Epidermal melanocyte (primary cell): ENCODE measurements at regions not wholly inside any gene's neighbourhood (a gene's known extent, or its start where the extent isn't known, plus 50 kb on each side); places are given as distances from the start of the nearest gene placed in this dataset.

Experiments used
- DNase-seq: peaks from one replicate; pipeline ENCODE4 v3.0.0; 2011; ENCODE audit warnings: low spot score; ENCODE audit not compliant: insufficient read length

DNA sequence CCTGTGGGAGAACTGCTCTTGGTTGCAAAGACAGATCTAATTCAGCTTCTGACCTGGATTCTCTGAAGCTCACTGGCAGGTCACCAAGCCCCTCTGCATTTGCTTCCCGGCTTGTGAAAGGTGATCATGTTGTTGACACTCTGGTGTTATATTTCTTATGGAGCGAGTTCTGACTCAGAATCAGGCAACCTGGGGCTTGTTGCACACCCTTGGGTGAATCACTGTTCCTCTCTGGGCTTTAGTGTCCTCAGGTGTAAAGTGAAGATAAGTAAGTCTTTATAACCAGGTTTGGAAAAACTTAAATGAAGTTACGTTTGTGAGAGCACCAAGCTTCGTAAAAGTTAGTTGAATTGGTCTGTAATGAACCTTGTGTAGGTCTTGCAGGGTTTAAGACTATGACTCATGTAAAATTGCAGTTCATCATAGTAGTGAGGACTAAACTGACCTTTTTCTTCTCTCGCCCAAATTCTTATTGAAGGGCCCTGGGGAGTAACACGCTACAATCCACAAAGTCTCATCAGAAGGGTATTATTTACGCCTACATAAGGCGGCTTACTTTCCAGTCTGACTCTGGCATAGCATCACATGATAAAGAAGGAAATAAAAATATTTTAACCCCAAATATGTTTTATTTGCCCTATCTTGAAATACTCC, 218.6 kb downstream of the TMEM38B start:
- no peak for DNase-seq

- DNase-seq = no peak
These were observed 226.9 kb downstream of the TMEM38B start for GRCh38 chr9:105921057-105921726.

DNA sequence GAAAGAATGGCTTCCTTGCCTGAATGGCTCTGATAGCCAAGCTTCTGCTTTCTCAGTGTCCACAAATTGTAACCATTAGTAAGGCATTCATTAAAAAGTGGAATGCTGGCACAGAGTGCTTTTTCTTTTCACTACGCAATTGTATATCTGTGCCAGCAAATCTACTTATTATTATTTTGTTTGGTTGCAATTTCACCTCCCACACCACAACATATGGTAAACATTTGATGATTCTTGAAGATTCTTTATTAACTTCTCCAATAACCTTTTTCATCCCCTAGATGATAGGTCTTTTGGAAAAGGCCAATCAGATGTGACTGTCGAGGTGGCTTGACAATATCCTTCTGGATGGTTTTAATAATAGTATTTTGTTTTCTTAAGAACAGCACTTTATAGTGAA, 234.1 kb downstream of the TMEM38B start:
- DNase-seq = no peak

GRCh38 chr9:105930011-105930627, 235.8 kb downstream of the TMEM38B start:
- DNase-seq = no peak

DNA sequence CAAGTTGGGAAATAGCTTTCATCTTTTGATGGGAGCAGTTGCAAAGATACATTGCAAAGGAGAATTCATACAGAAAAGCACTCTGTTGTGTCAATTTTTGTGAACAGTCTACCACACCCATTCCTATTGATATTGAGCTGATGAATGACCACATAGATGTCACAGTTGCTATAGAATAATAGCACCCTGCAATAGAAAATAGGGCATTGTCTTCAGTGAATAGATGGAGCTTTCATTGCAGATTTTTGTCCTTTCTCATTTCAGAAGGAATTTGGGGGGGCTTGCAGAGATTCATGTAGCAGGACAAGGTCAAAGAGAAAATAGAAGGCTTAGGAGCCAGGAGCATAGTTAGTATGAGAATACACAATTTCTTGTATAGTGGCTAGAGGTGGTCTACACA, 237.9 kb downstream of the TMEM38B start:
- no peak for DNase-seq

- no peak for DNase-seq
These were observed 256.1 kb downstream of the TMEM38B start for GRCh38 chr9:105950448-105950847.

DNA sequence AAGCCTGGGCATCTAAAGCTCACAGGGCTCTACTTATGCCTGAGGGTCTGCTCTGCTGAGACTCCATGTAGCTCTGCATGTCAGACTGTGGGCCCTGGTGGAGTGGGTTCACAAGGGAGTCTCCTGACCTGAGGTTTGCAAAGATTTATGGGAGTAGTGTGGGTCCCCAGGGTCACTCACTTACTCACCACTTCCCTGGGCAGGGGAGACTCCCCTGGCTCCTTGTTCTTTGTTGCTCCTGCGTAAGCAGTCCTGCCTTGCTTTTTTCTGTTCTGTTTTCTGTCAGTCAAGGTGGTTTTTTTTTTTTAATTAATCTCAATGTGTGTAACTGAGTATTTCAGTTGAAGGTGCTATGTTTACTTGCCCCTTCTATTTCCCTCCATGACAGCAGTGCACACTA, 256.6 kb downstream of the TMEM38B start:
- DNase-seq = no peak

DNA sequence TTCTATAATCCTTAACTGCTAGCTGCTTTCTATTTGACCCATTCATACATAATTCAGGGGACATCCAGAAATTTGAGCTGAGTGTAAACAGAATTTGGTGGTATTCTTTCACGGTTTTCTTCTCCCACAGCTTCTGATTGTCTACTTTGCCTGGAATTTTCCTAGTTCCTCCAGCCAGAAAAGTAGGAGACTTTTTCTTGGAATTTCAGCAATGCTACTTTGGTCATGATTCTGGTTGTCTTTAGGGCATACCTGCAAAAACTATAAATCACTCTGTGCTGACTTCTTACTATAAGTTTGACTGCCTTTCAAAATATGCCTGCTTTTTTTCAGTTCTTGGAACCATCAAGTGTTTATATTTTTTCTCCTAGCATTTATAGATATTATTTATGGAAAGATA, 260.2 kb downstream of the TMEM38B start:
- no peak for DNase-seq

DNA sequence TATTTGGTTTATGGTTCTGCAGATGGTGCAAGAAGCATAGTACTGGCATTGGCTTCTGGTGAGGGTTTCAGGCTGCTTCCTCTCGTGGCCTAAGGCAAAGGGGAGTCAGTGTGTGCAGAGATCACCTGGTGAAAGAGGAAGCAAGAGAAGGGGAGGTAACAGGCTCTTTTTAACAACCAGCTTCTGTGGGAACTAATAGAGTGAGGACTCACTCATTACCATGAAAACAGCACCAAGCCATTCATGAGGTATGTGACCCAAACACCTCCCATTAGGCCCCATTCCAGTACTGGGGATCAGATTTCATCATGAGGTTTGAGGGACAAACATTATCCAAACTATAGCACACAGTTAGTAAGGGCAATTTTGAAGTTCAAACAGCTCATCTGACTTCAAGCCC, 263.5 kb downstream of the TMEM38B start:
- DNase-seq = no peak

GRCh38 chr9:105958587-105958986, 264.2 kb downstream of the TMEM38B start:
- DNase-seq = no peak

- no peak for DNase-seq
These were observed 265.2 kb downstream of the TMEM38B start for GRCh38 chr9:105959531-105959930.

DNA sequence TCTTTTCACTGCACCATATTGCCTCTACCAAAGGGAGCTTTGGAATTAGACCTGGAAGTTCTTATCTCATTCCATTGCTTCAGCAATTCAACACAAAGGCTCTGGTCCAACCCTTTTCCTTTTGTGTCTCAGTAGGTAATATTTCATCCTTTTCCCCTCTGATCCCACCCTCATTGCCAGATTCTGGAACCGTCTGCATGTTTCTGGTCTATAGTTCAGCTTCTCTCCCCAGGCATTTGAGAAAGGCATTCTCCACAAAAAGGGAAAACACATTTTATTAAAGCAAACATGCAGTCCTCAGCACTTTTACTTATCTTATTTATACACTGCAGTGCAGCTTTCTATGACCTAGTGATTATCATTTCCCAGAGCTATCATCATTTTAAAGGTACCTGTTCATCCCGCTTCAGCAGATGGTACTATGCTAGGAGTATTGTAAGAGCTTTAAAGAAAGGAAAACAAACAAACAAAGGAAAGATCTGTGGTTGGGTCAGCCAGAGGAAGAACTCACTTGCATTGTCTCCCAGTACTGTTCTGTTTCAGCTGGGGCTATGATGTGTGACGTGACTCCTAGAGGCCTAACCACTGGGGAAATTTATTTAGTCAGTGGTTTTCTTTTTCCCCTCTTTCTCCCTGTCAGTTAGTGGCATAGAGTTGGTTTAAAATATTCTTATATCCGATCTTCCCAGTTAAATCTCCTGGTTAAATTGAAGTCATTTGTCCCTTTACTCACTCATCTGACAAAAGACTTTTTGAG, 269.2 kb downstream of the TMEM38B start:
- DNase-seq = no peak

DNA sequence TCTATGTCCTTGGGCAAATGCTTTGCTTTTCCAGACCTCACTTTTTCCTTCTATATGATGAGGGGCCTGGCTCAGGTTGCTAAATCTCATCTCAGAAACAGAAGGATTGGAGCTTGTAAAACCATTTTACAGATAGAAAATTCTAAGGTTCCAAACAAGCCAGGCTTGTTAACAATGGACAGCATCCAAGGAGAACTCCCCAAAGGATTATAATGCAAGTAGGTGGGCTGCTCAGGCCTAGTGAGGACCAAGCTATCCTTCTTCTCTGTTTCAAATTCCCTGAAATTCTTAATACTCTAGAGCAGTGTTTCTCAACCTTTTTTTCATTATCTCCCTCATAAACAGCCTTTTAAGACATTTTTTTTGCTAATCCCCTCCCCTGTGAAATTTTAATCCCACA, 269.8 kb downstream of the TMEM38B start:
- DNase-seq = no peak

DNA sequence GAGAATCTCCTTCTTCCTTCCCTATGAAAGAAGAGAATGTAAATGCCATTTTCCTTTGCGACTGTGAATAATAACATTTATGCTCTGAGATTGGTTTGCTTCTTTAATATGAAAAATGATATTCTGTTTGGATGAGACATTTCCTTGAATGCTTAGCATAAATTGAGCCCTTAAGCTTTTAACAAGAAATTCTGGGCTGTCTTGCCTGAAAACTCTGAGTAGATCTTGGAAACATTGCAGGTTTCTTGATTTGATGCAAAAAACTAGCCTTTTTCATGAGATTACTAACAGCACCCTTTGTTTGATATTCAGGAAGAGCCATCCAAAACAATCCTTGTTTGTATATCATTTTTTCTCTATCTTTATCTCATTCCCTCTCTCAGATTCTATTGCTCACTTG, 272.5 kb downstream of the TMEM38B start:
- DNase-seq = no peak

- DNase-seq = no peak
These were observed 272.9 kb downstream of the TMEM38B start for GRCh38 chr9:105967248-105967647.

DNA sequence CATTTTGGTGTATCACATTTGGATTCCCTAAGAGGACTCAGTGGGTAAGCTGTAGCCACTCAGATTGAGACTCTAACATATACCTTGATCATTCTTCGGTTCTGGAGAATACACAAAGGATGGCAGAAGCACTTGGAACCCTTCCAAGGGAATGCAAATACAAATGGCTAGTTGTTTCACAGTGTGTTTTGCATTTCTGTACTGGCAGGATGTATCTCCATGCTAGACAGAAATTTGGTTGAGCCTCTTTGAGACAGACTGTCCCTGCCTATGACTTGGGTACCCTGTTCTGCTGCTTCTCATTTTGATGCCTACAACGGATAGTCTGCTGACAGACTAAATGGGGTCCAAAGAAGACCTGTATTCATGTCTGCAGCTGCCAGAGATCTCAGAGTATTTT, 273.5 kb downstream of the TMEM38B start:
- no peak for DNase-seq

DNA sequence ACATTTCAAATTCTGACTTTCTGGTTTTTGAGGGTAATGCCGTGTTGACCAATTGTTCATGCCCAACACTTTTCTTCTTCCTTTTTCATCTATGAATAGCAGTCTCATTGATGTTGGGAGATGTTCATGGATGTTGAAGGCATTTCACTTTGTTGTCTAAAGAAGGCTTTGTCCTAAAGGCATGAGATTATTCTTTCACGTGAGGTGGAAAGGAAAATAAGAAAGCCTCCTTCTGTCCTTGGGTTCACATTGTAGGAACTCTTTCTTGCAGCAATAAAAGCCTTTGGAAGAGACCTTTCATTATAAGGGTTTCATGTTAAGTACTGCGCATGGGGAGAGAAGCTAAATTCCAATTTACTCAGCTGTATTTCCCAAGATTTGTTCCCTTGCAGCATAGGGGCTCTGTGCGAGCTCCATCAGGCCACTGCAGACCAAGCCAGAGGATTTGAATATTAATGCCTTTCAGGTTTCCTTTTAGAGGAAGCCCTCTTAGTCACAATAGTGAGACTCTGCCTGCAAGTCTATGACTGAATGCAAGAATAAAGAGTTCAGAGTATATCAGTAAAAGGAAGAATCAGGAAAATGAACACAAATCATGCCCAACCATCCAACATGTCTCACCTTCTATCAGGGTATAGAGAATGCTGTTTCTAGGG, 274.6 kb downstream of the TMEM38B start:
- no peak for DNase-seq

- no peak for DNase-seq
These were observed 275.3 kb downstream of the TMEM38B start for GRCh38 chr9:105969636-105970035.

DNA sequence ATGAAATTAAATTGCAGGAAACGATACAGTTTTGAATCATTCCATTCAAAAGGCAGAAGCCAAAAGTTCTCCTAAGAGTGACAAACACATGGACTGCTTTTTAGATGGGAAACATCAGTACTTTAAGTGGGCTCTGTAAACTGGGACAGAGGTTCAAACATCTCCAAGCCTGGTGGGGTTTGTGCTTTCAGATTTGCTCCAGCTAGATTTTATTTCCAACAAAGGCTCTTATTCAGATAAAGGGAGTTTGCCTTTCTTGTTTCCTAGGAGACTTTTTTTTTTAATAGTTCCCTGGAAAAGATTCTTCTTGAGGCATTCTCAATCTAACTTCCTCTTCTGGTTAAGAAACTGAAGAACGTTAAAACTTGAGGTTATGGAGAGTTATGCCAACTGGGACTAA, 277.6 kb downstream of the TMEM38B start:
- DNase-seq = no peak

- no peak for DNase-seq
These were observed 278.3 kb downstream of the TMEM38B start for GRCh38 chr9:105972466-105973204.

DNA sequence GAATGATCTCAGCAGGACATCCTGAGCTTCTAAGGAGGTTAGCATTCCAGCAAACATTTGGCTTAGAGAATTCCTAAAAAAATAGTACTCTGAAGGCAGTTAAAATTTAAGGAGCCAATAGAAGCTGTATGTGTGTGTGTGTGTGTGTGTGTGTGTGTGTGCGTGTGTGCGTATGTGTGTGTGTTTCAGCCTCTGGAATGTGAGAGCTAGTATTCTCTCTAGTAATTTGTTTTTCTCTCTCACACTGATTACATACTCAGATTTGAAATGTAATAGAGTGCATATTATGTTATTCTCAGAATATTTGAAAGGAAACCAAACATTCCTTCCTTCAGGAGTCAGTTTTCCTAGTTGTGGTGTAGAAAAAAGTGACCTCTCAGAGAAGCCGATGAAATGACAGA, 279.6 kb downstream of the TMEM38B start:
- no peak for DNase-seq
